Thyroid gland (tissue), 4 donors: ENCODE measurements at regions not wholly inside any gene's neighbourhood (a gene's known extent, or its start where the extent isn't known, plus 50 kb on each side); places are given as distances from the start of the nearest gene placed in this dataset.

Experiments
- CTCF ChIP-seq, 6 experiments: fragments of 200-600 bp in 3 of 6; fragments of 450-650 bp in 3 of 6; sonication (generic) in 3 of 6; IDR thresholded peaks; one replicate each; pipeline ENCODE4 v1.5.1; 2016 to 2019; ENCODE audit warnings: antibody characterized with exemption in 6 of 6, mild to moderate bottlenecking in 2 of 6, inconsistent platforms in 1 of 6, moderate library complexity in 1 of 6
- POLR2A ChIP-seq, 2 donors: fragments of 450-650 bp; IDR thresholded peaks; one replicate each; pipeline ENCODE4 v1.6.1; 2017; ENCODE audit warnings: antibody characterized with exemption in 2 of 2, mild to moderate bottlenecking in 2 of 2, moderate library complexity in 1 of 2

GRCh38 chr7:118602090-118602489 is 377.6 kb downstream of the ANKRD7 start:
- TF ChIP-seq CTCF (IDR thresholded peaks at IDR 0.05) = no peak
- no peak for TF ChIP-seq POLR2A (IDR thresholded peaks at IDR 0.05)
